Esophagus muscularis mucosa (tissue), 4 donors: ENCODE measurements at regions not wholly inside any gene's neighbourhood (a gene's known extent, or its start where the extent isn't known, plus 50 kb on each side); places are given as distances from the start of the nearest gene placed in this dataset.

Experiments
- EP300 ChIP-seq: sonication (generic); formaldehyde crosslinking; IDR thresholded peaks from one replicate; pipeline ENCODE4 v1.6.1; 2017; ENCODE audit warnings: antibody characterized with exemption
- POLR2A ChIP-seq: fragments of 450-650 bp; IDR thresholded peaks from one replicate; pipeline ENCODE4 v1.6.1; 2017; ENCODE audit warnings: antibody characterized with exemption, moderate library complexity, mild to moderate bottlenecking, low read depth
- POLR2AphosphoS5 ChIP-seq, 2 donors: sonication (generic); formaldehyde crosslinking; IDR thresholded peaks; one replicate each; pipeline ENCODE4 v1.6.1; 2017; ENCODE audit warnings: antibody characterized with exemption in 2 of 2
- TF ChIP-seq, protein P1 (sequence below), 3 experiments: fragments of 200-600 bp in 2 of 3; fragments of 450-650 bp in 1 of 3; sonication (generic) in 2 of 3; IDR thresholded peaks; one replicate each; pipeline ENCODE4 v1.5.1; 2017 to 2019; ENCODE audit warnings: antibody characterized with exemption in 3 of 3, mild to moderate bottlenecking in 2 of 3, moderate library complexity in 1 of 3

DNA sequence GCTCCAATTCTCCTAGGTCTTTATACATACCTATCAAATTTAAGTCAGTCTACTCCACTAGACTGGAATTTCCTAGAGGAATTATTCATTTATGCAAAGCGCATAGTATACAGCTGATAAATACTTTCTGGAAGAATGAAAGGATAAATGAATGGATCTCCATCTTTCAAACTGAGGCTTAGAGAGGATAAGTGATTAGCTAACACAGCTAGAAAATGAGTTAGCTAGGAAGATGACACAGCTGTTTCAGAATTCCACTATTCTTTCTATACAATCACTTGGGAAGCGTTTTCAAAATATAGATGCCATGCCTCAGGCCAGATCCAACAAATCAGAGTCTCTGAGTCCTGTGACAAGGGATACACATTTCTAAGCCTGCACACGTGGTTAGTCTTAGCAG lies 1146.6 kb upstream of the ZEB2 start:
- TF ChIP-seq, protein P1, sequence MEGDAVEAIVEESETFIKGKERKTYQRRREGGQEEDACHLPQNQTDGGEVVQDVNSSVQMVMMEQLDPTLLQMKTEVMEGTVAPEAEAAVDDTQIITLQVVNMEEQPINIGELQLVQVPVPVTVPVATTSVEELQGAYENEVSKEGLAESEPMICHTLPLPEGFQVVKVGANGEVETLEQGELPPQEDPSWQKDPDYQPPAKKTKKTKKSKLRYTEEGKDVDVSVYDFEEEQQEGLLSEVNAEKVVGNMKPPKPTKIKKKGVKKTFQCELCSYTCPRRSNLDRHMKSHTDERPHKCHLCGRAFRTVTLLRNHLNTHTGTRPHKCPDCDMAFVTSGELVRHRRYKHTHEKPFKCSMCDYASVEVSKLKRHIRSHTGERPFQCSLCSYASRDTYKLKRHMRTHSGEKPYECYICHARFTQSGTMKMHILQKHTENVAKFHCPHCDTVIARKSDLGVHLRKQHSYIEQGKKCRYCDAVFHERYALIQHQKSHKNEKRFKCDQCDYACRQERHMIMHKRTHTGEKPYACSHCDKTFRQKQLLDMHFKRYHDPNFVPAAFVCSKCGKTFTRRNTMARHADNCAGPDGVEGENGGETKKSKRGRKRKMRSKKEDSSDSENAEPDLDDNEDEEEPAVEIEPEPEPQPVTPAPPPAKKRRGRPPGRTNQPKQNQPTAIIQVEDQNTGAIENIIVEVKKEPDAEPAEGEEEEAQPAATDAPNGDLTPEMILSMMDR (IDR thresholded peaks at IDR 0.05), result no peak
- no peak for TF ChIP-seq POLR2A
- TF ChIP-seq POLR2AphosphoS5 (IDR thresholded peaks at IDR 0.05), result no peak
- TF ChIP-seq EP300, result no peak
